ENCODE measurements at regions not wholly inside any gene's neighbourhood (a gene's known extent, or its start where the extent isn't known, plus 50 kb on each side); places are given as distances from the start of the nearest gene placed in this dataset.
"Not testable (repeated sequence)": the region's sequence is repeated elsewhere in the genome, so short reads cannot be mapped to it uniquely, and the experiment has no call there.

GRCh38 chr5:32949286-32949970 lies 238.3 kb downstream of the NPR3 start:
- Histone ChIP-seq H3K4me3 (ENCODE audit: low read depth, low read length) (no peak overlapping the region), H3K4me1 (ENCODE audit: control insufficient read depth, insufficient read depth, low read length, poor library complexity, severe bottlenecking) (no peaks in the 10 kb centered on the region), H3K9me3 (ENCODE audit: control insufficient read depth in 2 of 2, low read length in 2 of 2) (no peaks in the 10 kb centered on the region), H3K27ac (ENCODE audit: insufficient read depth, low read length, poor library complexity, severe bottlenecking) (no peak overlapping the region), H3K27me3 (ENCODE audit: control insufficient read depth, insufficient read depth, low read length) (no peaks in the 10 kb centered on the region), H3K36me3 (ENCODE audit: control insufficient read depth, insufficient read depth, low read length) (no peaks in the 10 kb centered on the region)
- DNase-seq: no peak
- Mint-ChIP-seq H3K36me3 (no peaks in the 10 kb centered on the region), H3K9me3 (peaks cover 0 to 7% (median 0%) of the 10 kb centered on the region in 7 donors), H3K27ac (no peak overlapping the region), H3K4me3 (no peak overlapping the region), H3K4me1 (no peaks in the 10 kb centered on the region), H3K27me3 (no peaks in the 10 kb centered on the region)
- no peak for ATAC-seq (ENCODE audit: low read depth in 2 of 2)

GRCh38 chr5:32951003-32951402 lies 239.9 kb downstream of the NPR3 start:
- peaks cover 0 to 4% (median 0%) of the 10 kb centered on the region in 7 donors for H3K9me3 Mint-ChIP-seq
- no peaks in the 10 kb centered on the region for H3K36me3 ChIP-seq (ENCODE audit: control insufficient read depth, insufficient read depth, low read length)
- no peaks in the 10 kb centered on the region for H3K27me3 ChIP-seq (ENCODE audit: control insufficient read depth, insufficient read depth, low read length)
- H3K4me3 Mint-ChIP-seq: no peak overlapping the region
- no peak for ATAC-seq (ENCODE audit: low read depth in 2 of 2)
- H3K4me3 ChIP-seq (ENCODE audit: low read depth, low read length): no peak overlapping the region
- no peak for DNase-seq
- H3K9me3 ChIP-seq (ENCODE audit: control insufficient read depth in 2 of 2, low read length in 2 of 2): no peaks in the 10 kb centered on the region
- no peaks in the 10 kb centered on the region for H3K27me3 Mint-ChIP-seq
- no peak overlapping the region for H3K27ac ChIP-seq (ENCODE audit: insufficient read depth, low read length, poor library complexity, severe bottlenecking)
- no peaks in the 10 kb centered on the region for H3K36me3 Mint-ChIP-seq
- H3K4me1 ChIP-seq (ENCODE audit: control insufficient read depth, insufficient read depth, low read length, poor library complexity, severe bottlenecking): no peaks in the 10 kb centered on the region
- no peak overlapping the region for H3K27ac Mint-ChIP-seq
- H3K4me1 Mint-ChIP-seq: no peaks in the 10 kb centered on the region

DNA sequence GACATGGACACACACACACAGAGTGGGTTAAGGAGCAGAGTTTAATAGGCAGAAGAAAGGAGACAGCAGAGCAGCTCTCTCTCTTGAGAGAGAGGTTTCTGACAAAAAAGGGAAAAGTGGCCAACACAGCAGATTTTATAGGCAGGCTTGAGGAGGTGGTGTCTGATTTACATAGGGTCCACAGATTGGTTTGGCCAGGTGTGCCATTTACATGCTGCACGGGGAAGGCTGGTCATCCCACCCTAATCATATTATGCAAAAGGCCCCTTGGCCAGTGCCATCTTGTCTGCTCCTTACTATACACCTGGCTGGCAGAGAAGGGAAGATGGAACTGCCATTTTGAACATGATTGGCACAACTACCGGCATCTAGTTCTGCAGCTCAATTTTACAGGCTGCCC lies 240.8 kb downstream of the NPR3 start:
- ATAC-seq (ENCODE audit: low read depth in 2 of 2): no peak
- Histone ChIP-seq H3K27me3 (ENCODE audit: control insufficient read depth, insufficient read depth, low read length) (no peaks in the 10 kb centered on the region), H3K9me3 (ENCODE audit: control insufficient read depth in 2 of 2, low read length in 2 of 2) (no peaks in the 10 kb centered on the region), H3K27ac (ENCODE audit: insufficient read depth, low read length, poor library complexity, severe bottlenecking) (no peak overlapping the region), H3K36me3 (ENCODE audit: control insufficient read depth, insufficient read depth, low read length) (no peaks in the 10 kb centered on the region), H3K4me3 (ENCODE audit: low read depth, low read length) (no peak overlapping the region), H3K4me1 (ENCODE audit: control insufficient read depth, insufficient read depth, low read length, poor library complexity, severe bottlenecking) (no peaks in the 10 kb centered on the region)
- Mint-ChIP-seq H3K4me1 (no peaks in the 10 kb centered on the region), H3K27ac (no peak overlapping the region), H3K36me3 (no peaks in the 10 kb centered on the region), H3K9me3 (peaks cover 0 to 3% (median 0%) of the 10 kb centered on the region in 7 donors), H3K27me3 (no peaks in the 10 kb centered on the region), H3K4me3 (no peak overlapping the region)
- DNase-seq: no peak

DNA sequence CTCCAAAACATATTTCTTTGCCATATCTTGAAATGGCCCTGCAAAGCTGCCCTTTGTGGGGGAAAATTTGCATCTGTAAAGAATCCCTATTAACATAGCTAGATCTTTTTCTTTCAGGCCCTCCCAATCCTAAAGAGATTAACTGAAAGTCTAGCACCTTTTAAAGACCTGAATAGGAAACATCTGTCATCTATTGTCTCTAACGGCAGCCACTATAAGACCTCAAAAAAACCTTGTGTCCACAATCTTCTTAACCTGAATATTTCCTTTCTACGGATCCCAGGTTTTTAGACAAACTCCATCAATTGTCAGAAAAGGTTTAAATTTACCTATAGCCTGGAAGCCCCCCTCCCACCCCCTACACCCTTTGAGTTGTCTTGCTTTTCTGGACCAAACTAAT lies 241.3 kb downstream of the NPR3 start:
- H3K27ac ChIP-seq (ENCODE audit: insufficient read depth, low read length, poor library complexity, severe bottlenecking); H3K9me3 ChIP-seq (ENCODE audit: control insufficient read depth in 2 of 2, low read length in 2 of 2); H3K4me1 Mint-ChIP-seq; H3K4me3 Mint-ChIP-seq; H3K4me1 ChIP-seq (ENCODE audit: control insufficient read depth, insufficient read depth, low read length, poor library complexity, severe bottlenecking); H3K27ac Mint-ChIP-seq; H3K27me3 ChIP-seq (ENCODE audit: control insufficient read depth, insufficient read depth, low read length); H3K4me3 ChIP-seq (ENCODE audit: low read depth, low read length); DNase-seq; H3K36me3 Mint-ChIP-seq; H3K36me3 ChIP-seq (ENCODE audit: control insufficient read depth, insufficient read depth, low read length); H3K27me3 Mint-ChIP-seq; H3K9me3 Mint-ChIP-seq; ATAC-seq (ENCODE audit: low read depth in 2 of 2): not testable (repeated sequence)

GRCh38 chr5:32953694-32954093 lies 242.6 kb downstream of the NPR3 start:
- H3K9me3 Mint-ChIP-seq: peaks cover 0 to 8% (median 5%) of the 10 kb centered on the region in 7 donors
- no peak overlapping the region for H3K27ac ChIP-seq (ENCODE audit: insufficient read depth, low read length, poor library complexity, severe bottlenecking)
- no peak overlapping the region for H3K4me3 Mint-ChIP-seq
- H3K4me1 ChIP-seq (ENCODE audit: control insufficient read depth, insufficient read depth, low read length, poor library complexity, severe bottlenecking): no peaks in the 10 kb centered on the region
- no peak for ATAC-seq (ENCODE audit: low read depth in 2 of 2)
- H3K27me3 ChIP-seq (ENCODE audit: control insufficient read depth, insufficient read depth, low read length): no peaks in the 10 kb centered on the region
- no peak overlapping the region for H3K27ac Mint-ChIP-seq
- no peaks in the 10 kb centered on the region for H3K36me3 ChIP-seq (ENCODE audit: control insufficient read depth, insufficient read depth, low read length)
- no peak for DNase-seq
- H3K27me3 Mint-ChIP-seq: no peaks in the 10 kb centered on the region
- no peaks in the 10 kb centered on the region for H3K9me3 ChIP-seq (ENCODE audit: control insufficient read depth in 2 of 2, low read length in 2 of 2)
- H3K36me3 Mint-ChIP-seq: no peaks in the 10 kb centered on the region
- H3K4me1 Mint-ChIP-seq: no peaks in the 10 kb centered on the region
- no peak overlapping the region for H3K4me3 ChIP-seq (ENCODE audit: low read depth, low read length)

DNA sequence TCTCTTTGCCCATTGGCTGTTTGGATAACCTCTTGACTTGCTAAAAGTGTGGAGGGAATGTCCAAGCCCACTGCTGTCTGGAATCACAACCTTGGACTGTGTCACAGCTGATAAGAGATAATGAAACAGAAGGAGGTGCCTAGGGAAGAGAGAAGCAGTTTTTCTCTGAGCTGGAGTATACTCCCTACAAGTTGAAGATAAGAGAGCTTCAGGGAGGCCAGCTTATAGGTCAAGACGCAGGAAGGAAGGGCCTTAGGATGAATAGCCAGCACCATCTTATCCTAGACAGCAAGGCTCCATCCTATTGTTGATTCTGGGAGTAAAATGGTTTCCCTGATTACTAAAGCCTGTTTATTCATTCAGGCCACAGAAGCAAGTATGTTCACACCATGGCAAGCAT lies 244.7 kb downstream of the NPR3 start:
- ATAC-seq (ENCODE audit: low read depth in 2 of 2): no peak
- H3K27me3 ChIP-seq (ENCODE audit: control insufficient read depth, insufficient read depth, low read length): no peaks in the 10 kb centered on the region
- no peaks in the 10 kb centered on the region for H3K36me3 ChIP-seq (ENCODE audit: control insufficient read depth, insufficient read depth, low read length)
- no peak for DNase-seq
- H3K27ac ChIP-seq (ENCODE audit: insufficient read depth, low read length, poor library complexity, severe bottlenecking): no peak overlapping the region
- Mint-ChIP-seq H3K4me3 (no peak overlapping the region), H3K9me3 (peaks cover 1 to 8% (median 5%) of the 10 kb centered on the region in 7 donors), H3K27ac (no peak overlapping the region), H3K4me1 (no peaks in the 10 kb centered on the region), H3K36me3 (no peaks in the 10 kb centered on the region), H3K27me3 (no peaks in the 10 kb centered on the region)
- no peaks in the 10 kb centered on the region for H3K9me3 ChIP-seq (ENCODE audit: control insufficient read depth in 2 of 2, low read length in 2 of 2)
- H3K4me1 ChIP-seq (ENCODE audit: control insufficient read depth, insufficient read depth, low read length, poor library complexity, severe bottlenecking): no peaks in the 10 kb centered on the region
- H3K4me3 ChIP-seq (ENCODE audit: low read depth, low read length): no peak overlapping the region

- H3K4me1 Mint-ChIP-seq: no peaks in the 10 kb centered on the region
- no peaks in the 10 kb centered on the region for H3K36me3 Mint-ChIP-seq
Measured at GRCh38 chr5:32960340-32961058, 249.4 kb downstream of the NPR3 start.

GRCh38 chr5:32961059-32961415 lies 249.9 kb downstream of the NPR3 start:
- H3K4me1 ChIP-seq (ENCODE audit: control insufficient read depth, insufficient read depth, low read length, poor library complexity, severe bottlenecking): no peaks in the 10 kb centered on the region
- no peaks in the 10 kb centered on the region for H3K4me1 Mint-ChIP-seq
- no peaks in the 10 kb centered on the region for H3K27me3 Mint-ChIP-seq
- H3K36me3 Mint-ChIP-seq: no peaks in the 10 kb centered on the region
- H3K27ac ChIP-seq (ENCODE audit: insufficient read depth, low read length, poor library complexity, severe bottlenecking): no peak overlapping the region
- DNase-seq (no peak), ATAC-seq (ENCODE audit: low read depth in 2 of 2) (no peak)
- no peaks in the 10 kb centered on the region for H3K36me3 ChIP-seq (ENCODE audit: control insufficient read depth, insufficient read depth, low read length)
- peaks cover 0 to 9% (median 5%) of the 10 kb centered on the region in 7 donors for H3K9me3 Mint-ChIP-seq
- H3K4me3 Mint-ChIP-seq: no peak overlapping the region
- no peak overlapping the region for H3K27ac Mint-ChIP-seq
- H3K9me3 ChIP-seq (ENCODE audit: control insufficient read depth in 2 of 2, low read length in 2 of 2): no peaks in the 10 kb centered on the region
- H3K4me3 ChIP-seq (ENCODE audit: low read depth, low read length): no peak overlapping the region
- no peaks in the 10 kb centered on the region for H3K27me3 ChIP-seq (ENCODE audit: control insufficient read depth, insufficient read depth, low read length)

More at GRCh38 chr5:32960340-32961058, 249.4 kb downstream of the NPR3 start:
- Mint-ChIP-seq H3K27me3 (no peaks in the 10 kb centered on the region), H3K4me3 (no peak overlapping the region), H3K27ac (no peak overlapping the region), H3K9me3 (peaks cover 0 to 9% (median 5%) of the 10 kb centered on the region in 7 donors)
- Histone ChIP-seq H3K27ac (ENCODE audit: insufficient read depth, low read length, poor library complexity, severe bottlenecking) (no peak overlapping the region), H3K4me3 (ENCODE audit: low read depth, low read length) (no peak overlapping the region), H3K27me3 (ENCODE audit: control insufficient read depth, insufficient read depth, low read length) (no peaks in the 10 kb centered on the region), H3K36me3 (ENCODE audit: control insufficient read depth, insufficient read depth, low read length) (no peaks in the 10 kb centered on the region), H3K4me1 (ENCODE audit: control insufficient read depth, insufficient read depth, low read length, poor library complexity, severe bottlenecking) (no peaks in the 10 kb centered on the region), H3K9me3 (ENCODE audit: control insufficient read depth in 2 of 2, low read length in 2 of 2) (no peaks in the 10 kb centered on the region)
- DNase-seq (no peak), ATAC-seq (ENCODE audit: low read depth in 2 of 2) (no peak)
